ENCODE measurements at regions not wholly inside any gene's neighbourhood (a gene's known extent, or its start where the extent isn't known, plus 50 kb on each side); places are given as distances from the start of the nearest gene placed in this dataset.
A peak's percentile ranks its signal among the peaks of the same experiment; 100 is the strongest.
"Not testable (repeated sequence)": the region's sequence is repeated elsewhere in the genome, so short reads cannot be mapped to it uniquely, and the experiment has no call there.

GRCh38 chrX:40968180-40968579, 117.1 kb upstream of the USP9X start:
- DNase-seq, result no peak
- no peak for ATAC-seq
- POLR2A ChIA-PET, result no interaction called here
- Mint-ChIP-seq H3K9me3 (peaks cover 0 to 12% (median 0%) of the 10 kb centered on the region in 9 donors), H3K27ac (no peak overlapping the region), H3K4me3 (no peak overlapping the region), H3K4me1 (peaks cover 0 to 3% (median 1%) of the 10 kb centered on the region in 4 donors), H3K36me3 (peaks cover 0 to 7% (median 0%) of the 10 kb centered on the region in 3 donors), H3K27me3 (peaks cover 0 to 2% (median 0%) of the 10 kb centered on the region in 5 donors)

GRCh38 chrX:40971736-40972135, 113.5 kb upstream of the USP9X start:
- peaks cover 0 to 3% (median 0%) of the 10 kb centered on the region in 4 donors for H3K4me1 Mint-ChIP-seq
- ATAC-seq (no peak), DNase-seq (no peak)
- peaks cover 0 to 2% (median 0%) of the 10 kb centered on the region in 5 donors for H3K27me3 Mint-ChIP-seq
- POLR2A ChIA-PET, result no interaction called here
- H3K36me3 Mint-ChIP-seq, result peaks cover 0 to 7% (median 0%) of the 10 kb centered on the region in 3 donors
- peaks cover 0 to 12% (median 2%) of the 10 kb centered on the region in 9 donors for H3K9me3 Mint-ChIP-seq
- no peak overlapping the region for H3K4me3 Mint-ChIP-seq
- no peak overlapping the region for H3K27ac Mint-ChIP-seq

- POLR2A ChIA-PET, result no interaction called here
- ATAC-seq, result no peak
- no peak overlapping the region for H3K27ac Mint-ChIP-seq
- peaks cover 0 to 2% (median 0%) of the 10 kb centered on the region in 5 donors for H3K27me3 Mint-ChIP-seq
- peaks cover 0 to 3% (median 0%) of the 10 kb centered on the region in 4 donors for H3K4me1 Mint-ChIP-seq
- H3K36me3 Mint-ChIP-seq, result peaks cover 0 to 13% (median 0%) of the 10 kb centered on the region in 3 donors
- peaks cover 0 to 21% (median 5%) of the 10 kb centered on the region in 9 donors for H3K9me3 Mint-ChIP-seq
- DNase-seq, result no peak
- no peak overlapping the region for H3K4me3 Mint-ChIP-seq
Measured at GRCh38 chrX:40973619-40974018, 111.6 kb upstream of the USP9X start.

GRCh38 chrX:40975951-40976350, 109.3 kb upstream of the USP9X start:
- H3K27me3 Mint-ChIP-seq, result peaks cover 0 to 2% (median 0%) of the 10 kb centered on the region in 5 donors
- no peak for ATAC-seq

GRCh38 chrX:40976981-40977380, 108.3 kb upstream of the USP9X start:
- Mint-ChIP-seq H3K36me3 (peaks cover 0 to 6% (median 0%) of the 10 kb centered on the region in 3 donors), H3K27me3 (no peaks in the 10 kb centered on the region), H3K9me3 (peaks cover 0 to 11% (median 3%) of the 10 kb centered on the region in 9 donors), H3K4me3 (no peak overlapping the region), H3K27ac (no peak overlapping the region), H3K4me1 (peaks cover 0 to under 1% (median 0%) of the 10 kb centered on the region in 4 donors)
- no peak for ATAC-seq
- DNase-seq, result no peak
- POLR2A ChIA-PET, result no interaction called here

More at GRCh38 chrX:40975951-40976350, 109.3 kb upstream of the USP9X start:
- DNase-seq, result no peak
- Mint-ChIP-seq H3K4me3 (no peak overlapping the region), H3K36me3 (peaks cover 0 to 13% (median 0%) of the 10 kb centered on the region in 3 donors), H3K9me3 (peaks cover 0 to 21% (median 5%) of the 10 kb centered on the region in 9 donors), H3K27ac (no peak overlapping the region), H3K4me1 (no peaks in the 10 kb centered on the region)
- POLR2A ChIA-PET, result no interaction called here

DNA sequence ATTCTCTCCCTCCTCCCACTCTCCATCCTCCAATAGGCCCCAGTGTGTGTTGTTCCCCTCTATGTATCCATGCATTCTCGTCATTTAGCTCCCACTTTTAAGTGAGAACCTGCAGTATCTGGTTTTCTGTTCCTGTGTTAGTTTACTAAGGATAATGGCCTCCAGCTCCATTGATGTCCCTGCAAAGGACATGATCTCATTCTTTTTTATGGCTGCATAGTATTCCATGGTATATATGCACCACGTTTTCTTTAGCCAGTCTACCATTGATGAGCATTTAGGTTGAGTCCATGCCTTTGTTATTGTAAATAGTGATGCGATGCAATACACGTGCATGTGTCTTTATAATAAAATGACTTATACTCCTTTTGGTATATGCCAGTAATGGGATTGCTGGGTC, 100.3 kb upstream of the USP9X start:
- H3K4me3 Mint-ChIP-seq, result no peak overlapping the region
- H3K27me3 Mint-ChIP-seq, result no peaks in the 10 kb centered on the region
- ATAC-seq (no peak), DNase-seq (no peak)
- peaks cover 0 to 5% (median 1%) of the 10 kb centered on the region in 4 donors for H3K4me1 Mint-ChIP-seq
- POLR2A ChIA-PET, result no interaction called here
- no peak overlapping the region for H3K27ac Mint-ChIP-seq
- H3K9me3 Mint-ChIP-seq, result peaks cover 0 to 8% (median 0%) of the 10 kb centered on the region in 9 donors
- H3K36me3 Mint-ChIP-seq, result peaks cover 0 to 7% (median 5%) of the 10 kb centered on the region in 3 donors

DNA sequence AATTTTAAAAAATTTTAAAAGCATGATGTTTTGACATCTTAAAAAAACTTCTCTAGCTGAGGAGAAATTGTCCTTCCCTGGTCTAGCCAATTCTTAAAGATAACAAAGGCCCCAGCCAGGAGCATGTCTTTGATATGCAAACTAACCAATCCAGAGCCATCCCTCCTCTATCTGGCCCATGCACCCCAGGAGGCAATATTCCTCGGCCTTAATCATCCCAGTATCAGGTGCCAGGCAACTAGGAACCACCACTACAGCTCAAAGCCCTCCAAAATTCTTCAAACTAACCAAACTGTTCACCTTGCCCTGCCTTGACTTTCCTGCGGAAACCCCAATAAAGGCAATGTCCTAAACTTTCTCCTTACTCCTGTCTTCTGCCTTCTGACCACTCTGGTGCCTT, 97.8 kb upstream of the USP9X start:
- peaks cover 0 to 8% (median 0%) of the 10 kb centered on the region in 9 donors for H3K9me3 Mint-ChIP-seq
- POLR2A ChIA-PET, result no interaction called here
- H3K36me3 Mint-ChIP-seq, result peaks cover 0 to 7% (median 5%) of the 10 kb centered on the region in 3 donors
- peaks cover 0 to 3% (median under 1%) of the 10 kb centered on the region in 4 donors for H3K4me1 Mint-ChIP-seq
- ATAC-seq (no peak), DNase-seq (no peak)
- no peak overlapping the region for H3K4me3 Mint-ChIP-seq
- H3K27ac Mint-ChIP-seq, result no peak overlapping the region
- no peaks in the 10 kb centered on the region for H3K27me3 Mint-ChIP-seq

- no peak overlapping the region for H3K4me3 Mint-ChIP-seq
- peaks cover 0 to 1% (median 0%) of the 10 kb centered on the region in 4 donors for H3K4me1 Mint-ChIP-seq
- H3K27me3 Mint-ChIP-seq, result no peaks in the 10 kb centered on the region
- no peak overlapping the region for H3K27ac Mint-ChIP-seq
- H3K36me3 Mint-ChIP-seq, result peaks cover 0 to 7% (median 5%) of the 10 kb centered on the region in 3 donors
- H3K9me3 Mint-ChIP-seq, result peaks cover 0 to 8% (median 0%) of the 10 kb centered on the region in 9 donors
- no peak for ATAC-seq
- POLR2A ChIA-PET, result no interaction called here
- DNase-seq, result no peak
Measured at GRCh38 chrX:40988100-40988499, 97.1 kb upstream of the USP9X start.

GRCh38 chrX:40993395-40993794, 91.8 kb upstream of the USP9X start:
- H3K27ac Mint-ChIP-seq, H3K27me3 Mint-ChIP-seq, POLR2A ChIA-PET, DNase-seq, ATAC-seq, H3K4me1 Mint-ChIP-seq, H3K4me3 Mint-ChIP-seq: not testable (repeated sequence)
- Mint-ChIP-seq H3K36me3 (peaks cover 0 to 12% (median 5%) of the 10 kb centered on the region in 3 donors), H3K9me3 (peaks cover 0 to 11% (median 0%) of the 10 kb centered on the region in 9 donors)

- peak overlapping the region in 5 of 10 donors; percentile 11 to 69 (median 43) for H3K4me3 Mint-ChIP-seq
Measured at GRCh38 chrX:40996886-40997530, 88.2 kb upstream of the USP9X start.

DNA sequence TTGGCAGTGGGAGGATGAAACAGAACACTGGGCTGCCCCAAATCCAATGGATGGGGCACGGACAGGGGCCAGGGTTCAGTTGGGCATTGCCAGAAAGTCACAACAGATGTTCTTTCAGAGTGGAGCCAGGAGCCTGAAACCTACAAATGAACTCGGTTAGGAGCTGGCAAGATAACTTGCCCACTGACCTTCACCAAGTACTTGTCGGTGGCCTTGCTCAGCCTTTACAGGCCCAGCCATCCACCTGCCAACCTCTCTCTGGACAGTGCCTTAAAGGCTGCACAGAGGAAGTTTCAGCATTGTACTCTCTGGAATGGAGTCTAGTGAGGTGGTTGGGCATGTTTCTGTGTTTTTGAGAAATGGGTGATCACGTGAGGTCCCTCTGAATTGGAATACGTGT, 87.1 kb upstream of the USP9X start:
- POLR2A ChIA-PET, result interaction anchor here (0.7 kb wide), 1 partner anchor 85 kb away, joined by 3 read pairs; no protein-coding TSS in a partner anchor
- H3K4me1 Mint-ChIP-seq, result no peaks in the 10 kb centered on the region
- H3K27ac Mint-ChIP-seq, result no peak overlapping the region
- peaks cover 0 to 3% (median 0%) of the 10 kb centered on the region in 9 donors for H3K9me3 Mint-ChIP-seq
- DNase-seq (no peak), ATAC-seq (no peak)
- H3K4me3 Mint-ChIP-seq, result no peak overlapping the region
- peaks cover 0 to 5% (median 0%) of the 10 kb centered on the region in 3 donors for H3K36me3 Mint-ChIP-seq
- H3K27me3 Mint-ChIP-seq, result no peaks in the 10 kb centered on the region

More at GRCh38 chrX:40996886-40997530, 88.2 kb upstream of the USP9X start:
- Mint-ChIP-seq H3K4me1 (no peaks in the 10 kb centered on the region), H3K27me3 (no peaks in the 10 kb centered on the region), H3K36me3 (peaks cover 0 to 5% (median 0%) of the 10 kb centered on the region in 3 donors), H3K27ac (peak overlapping the region in 3 of 10 donors; percentile 28 to 67 (median 29)), H3K9me3 (peaks cover 0 to 3% (median 0%) of the 10 kb centered on the region in 9 donors)
- ATAC-seq (no peak), DNase-seq (no peak)
- POLR2A ChIA-PET, result interaction anchor here (0.7 kb wide), 1 partner anchor 88 kb away, joined by 5 read pairs; the partner anchor contains the start of gene USP9X

- POLR2A ChIA-PET, result no interaction called here
- no peak overlapping the region for H3K4me3 Mint-ChIP-seq
- H3K36me3 Mint-ChIP-seq, result no peaks in the 10 kb centered on the region
Measured at GRCh38 chrX:41001327-41001726, 83.9 kb upstream of the USP9X start.

DNA sequence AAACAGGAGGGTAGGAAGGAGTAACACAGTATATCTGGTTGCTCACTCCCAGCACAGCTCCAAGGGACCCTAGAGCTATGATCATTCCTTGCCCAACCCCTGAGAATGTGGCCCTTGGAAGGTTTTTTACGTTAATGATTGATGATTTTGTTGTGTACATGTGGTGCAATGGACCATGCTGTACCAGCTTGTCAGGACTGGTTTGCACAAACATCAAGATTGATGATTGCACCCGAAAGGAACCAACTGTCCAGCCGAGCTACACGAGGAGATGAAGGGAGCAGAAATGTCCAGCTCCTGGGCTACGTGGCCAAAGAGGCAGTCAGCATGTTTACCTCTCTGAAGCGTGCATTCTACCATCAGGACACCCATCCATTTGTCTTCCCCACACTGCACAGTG, 83.2 kb upstream of the USP9X start:
- POLR2A ChIA-PET, result no interaction called here
- Mint-ChIP-seq H3K36me3 (no peaks in the 10 kb centered on the region), H3K4me3 (no peak overlapping the region), H3K27me3 (peaks cover 0 to 3% (median 0%) of the 10 kb centered on the region in 5 donors), H3K27ac (no peak overlapping the region), H3K9me3 (peaks cover 0 to 2% (median 0%) of the 10 kb centered on the region in 9 donors), H3K4me1 (peaks cover 5 to 13% (median 8%) of the 10 kb centered on the region in 4 donors)
- no peak for DNase-seq
- ATAC-seq, result no peak

More at GRCh38 chrX:41001327-41001726, 83.9 kb upstream of the USP9X start:
- ATAC-seq (no peak), DNase-seq (no peak)
- H3K4me1 Mint-ChIP-seq, result peaks cover 5 to 9% (median 6%) of the 10 kb centered on the region in 4 donors
- H3K27me3 Mint-ChIP-seq, result no peaks in the 10 kb centered on the region
- H3K27ac Mint-ChIP-seq, result no peak overlapping the region
- H3K9me3 Mint-ChIP-seq, result peaks cover 0 to 2% (median 0%) of the 10 kb centered on the region in 9 donors
